HG03175 (cell line): ENCODE measurements at regions not wholly inside any gene's neighbourhood (a gene's known extent, or its start where the extent isn't known, plus 50 kb on each side); places are given as distances from the start of the nearest gene placed in this dataset.
A peak's percentile ranks its signal among the peaks of the same experiment; 100 is the strongest.

Experiments
- ATAC-seq: cut with Tn5 transposase; IDR thresholded peaks from one replicate; pipeline ENCODE4 v1.9.1; 2021; ENCODE audit warnings: mild to moderate bottlenecking, moderate library complexity; ENCODE audit not compliant: unreplicated experiment

GRCh38 chr14:89613260-89614008 is 196.4 kb upstream of the FOXN3 start:
- ATAC-seq: no peak

- ATAC-seq: no peak
Observed at GRCh38 chr14:89609500-89610100, 192.6 kb upstream of the FOXN3 start.

- no peak for ATAC-seq
Observed at GRCh38 chr14:89607453-89607852, 190.4 kb upstream of the FOXN3 start.

- ATAC-seq: no peak
Observed at GRCh38 chr14:89603938-89604480, 187.0 kb upstream of the FOXN3 start.

- no peak for ATAC-seq
Observed at GRCh38 chr14:89600950-89601826, 184.2 kb upstream of the FOXN3 start.

GRCh38 chr14:89600029-89600428 is 183.0 kb upstream of the FOXN3 start:
- ATAC-seq: no peak

- ATAC-seq: no peak
Observed at GRCh38 chr14:89598548-89599186, 181.6 kb upstream of the FOXN3 start.

- ATAC-seq: no peak
Observed at GRCh38 chr14:89592961-89593360, 175.9 kb upstream of the FOXN3 start.

- ATAC-seq: peak; percentile 62
Observed at GRCh38 chr14:89589400-89590118, 172.5 kb upstream of the FOXN3 start.

GRCh38 chr14:89588840-89589296 is 171.8 kb upstream of the FOXN3 start:
- peak; percentile 49 for ATAC-seq

- ATAC-seq: no peak
Observed at GRCh38 chr14:89588016-89588415, 171.0 kb upstream of the FOXN3 start.

- ATAC-seq: no peak
Observed at GRCh38 chr14:89587136-89587420, 170.0 kb upstream of the FOXN3 start.

- ATAC-seq: no peak
Observed at GRCh38 chr14:89586258-89587135, 169.5 kb upstream of the FOXN3 start.

GRCh38 chr14:89578156-89578555 is 161.1 kb upstream of the FOXN3 start:
- no peak for ATAC-seq

GRCh38 chr14:89576960-89577359 is 159.9 kb upstream of the FOXN3 start:
- ATAC-seq: no peak

- ATAC-seq: no peak
Observed at GRCh38 chr14:89576145-89576927, 159.3 kb upstream of the FOXN3 start.

GRCh38 chr14:89575386-89576061 is 158.5 kb upstream of the FOXN3 start:
- no peak for ATAC-seq

GRCh38 chr14:89574420-89574819 is 157.4 kb upstream of the FOXN3 start:
- no peak for ATAC-seq
